Neural cell (in vitro differentiated cells): ENCODE measurements at regions not wholly inside any gene's neighbourhood (a gene's known extent, or its start where the extent isn't known, plus 50 kb on each side); places are given as distances from the start of the nearest gene placed in this dataset.

Experiments used
- EZH2 ChIP-seq: fragments of 200-600, 300-800 bp; shearing (Covaris generic), sonication (generic); IDR thresholded peaks from 2 replicates; pipeline ENCODE4 v1.6.1; 2014; ENCODE audit warnings: antibody characterized with exemption, low read length, borderline replicate concordance, mild to moderate bottlenecking; ENCODE audit not compliant: insufficient read depth, poor library complexity, severe bottlenecking
- TAF1 ChIP-seq: IDR thresholded peaks from 2 replicates; pipeline ENCODE4 v1.6.1; 2012; ENCODE audit warnings: low read depth
- TF ChIP-seq, protein P1 (sequence below): fragments of 450-650 bp; IDR thresholded peaks from 2 replicates; pipeline ENCODE4 v1.5.1; 2014; ENCODE audit warnings: antibody characterized with exemption, mild to moderate bottlenecking, moderate library complexity; ENCODE audit not compliant: poor library complexity, severe bottlenecking

DNA sequence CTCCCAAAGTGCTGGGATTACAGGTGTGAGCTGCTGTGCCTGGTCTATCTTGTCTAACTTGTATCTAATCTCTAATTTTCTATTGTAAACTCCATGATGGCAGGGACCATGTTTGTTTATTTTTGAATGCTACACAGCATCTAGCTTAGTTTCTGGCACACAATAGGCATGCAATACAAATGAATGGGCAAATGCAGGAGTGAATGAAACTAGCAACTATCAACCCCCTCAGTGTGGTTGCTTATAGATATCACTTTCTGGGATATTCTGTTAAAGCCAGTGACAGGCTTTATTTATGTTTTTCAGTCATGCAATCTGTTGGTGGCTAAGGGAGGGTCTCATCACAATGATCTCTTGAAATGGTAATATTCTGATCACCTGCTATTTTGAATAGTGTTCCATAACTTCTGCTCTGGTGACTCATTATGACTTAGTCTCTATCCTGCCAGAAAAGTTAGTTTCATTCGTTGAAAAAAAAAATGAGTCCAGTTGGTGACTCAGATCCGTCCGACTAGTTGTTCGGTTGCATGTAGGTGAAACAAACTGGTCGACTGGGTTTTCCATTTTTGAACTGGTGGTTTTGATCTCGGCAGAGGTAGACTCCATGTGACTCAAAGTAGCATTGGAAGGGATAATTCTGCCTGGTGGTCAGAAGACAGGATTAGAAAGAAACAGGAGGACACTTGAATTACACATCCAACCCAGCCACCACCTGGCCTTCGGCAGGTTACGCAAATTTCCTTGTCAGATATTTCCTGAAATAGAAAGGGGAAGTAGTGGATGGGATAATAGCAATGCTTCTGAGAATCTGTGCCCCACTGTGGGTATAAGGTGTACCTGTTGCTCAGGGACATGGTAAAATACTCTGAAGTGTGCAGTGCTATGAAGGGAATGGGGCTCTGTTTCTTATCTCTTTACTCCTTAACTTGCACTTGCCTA is 76.8 kb downstream of the GATA3 start:
- TF ChIP-seq EZH2 (no peak), TAF1 (no peak)
- TF ChIP-seq, protein P1, sequence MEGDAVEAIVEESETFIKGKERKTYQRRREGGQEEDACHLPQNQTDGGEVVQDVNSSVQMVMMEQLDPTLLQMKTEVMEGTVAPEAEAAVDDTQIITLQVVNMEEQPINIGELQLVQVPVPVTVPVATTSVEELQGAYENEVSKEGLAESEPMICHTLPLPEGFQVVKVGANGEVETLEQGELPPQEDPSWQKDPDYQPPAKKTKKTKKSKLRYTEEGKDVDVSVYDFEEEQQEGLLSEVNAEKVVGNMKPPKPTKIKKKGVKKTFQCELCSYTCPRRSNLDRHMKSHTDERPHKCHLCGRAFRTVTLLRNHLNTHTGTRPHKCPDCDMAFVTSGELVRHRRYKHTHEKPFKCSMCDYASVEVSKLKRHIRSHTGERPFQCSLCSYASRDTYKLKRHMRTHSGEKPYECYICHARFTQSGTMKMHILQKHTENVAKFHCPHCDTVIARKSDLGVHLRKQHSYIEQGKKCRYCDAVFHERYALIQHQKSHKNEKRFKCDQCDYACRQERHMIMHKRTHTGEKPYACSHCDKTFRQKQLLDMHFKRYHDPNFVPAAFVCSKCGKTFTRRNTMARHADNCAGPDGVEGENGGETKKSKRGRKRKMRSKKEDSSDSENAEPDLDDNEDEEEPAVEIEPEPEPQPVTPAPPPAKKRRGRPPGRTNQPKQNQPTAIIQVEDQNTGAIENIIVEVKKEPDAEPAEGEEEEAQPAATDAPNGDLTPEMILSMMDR: no peak
